ENCODE measurements at regions not wholly inside any gene's neighbourhood (a gene's known extent, or its start where the extent isn't known, plus 50 kb on each side); places are given as distances from the start of the nearest gene placed in this dataset.

DNA sequence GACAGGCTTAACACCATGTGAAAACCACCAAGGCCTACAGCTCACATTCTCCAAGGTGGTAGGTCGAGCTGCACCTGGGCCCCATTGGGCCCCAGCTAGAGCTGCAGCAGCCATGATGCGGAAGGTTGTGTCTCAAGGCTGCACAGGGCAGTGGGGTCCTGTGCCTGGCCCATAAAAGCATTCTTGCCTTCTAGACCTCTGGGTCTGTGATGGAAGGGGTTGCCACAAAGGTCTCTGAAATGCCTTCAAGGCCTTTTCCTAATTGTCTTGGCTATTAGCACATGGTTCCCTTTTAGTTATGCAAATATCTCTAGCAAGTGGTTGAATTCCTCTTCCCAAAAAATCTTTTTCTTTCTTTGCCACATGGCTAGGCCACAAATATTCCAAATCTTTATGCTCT lies 52.5 kb upstream of the C11orf58 start:
- TF ChIP-seq POLR2AphosphoS5 (IDR thresholded peaks at IDR 0.05; ENCODE audit: low read depth, low read length) = no peak
- no peak for TF ChIP-seq POLR2A (IDR thresholded peaks at IDR 0.05; ENCODE audit: low read depth, low read length)
- TF ChIP-seq TAF1 (IDR thresholded peaks at IDR 0.05; ENCODE audit: low read depth, low read length) = no peak
- TF ChIP-seq SPI1 (IDR thresholded peaks at IDR 0.05; ENCODE audit: low read depth, low read length) = no peak
- no peak for TF ChIP-seq PAX5 (IDR thresholded peaks at IDR 0.05; ENCODE audit: insufficient read depth, low read length, severe bottlenecking)
